HEK293T (cell line): ENCODE measurements at regions not wholly inside any gene's neighbourhood (a gene's known extent, or its start where the extent isn't known, plus 50 kb on each side); places are given as distances from the start of the nearest gene placed in this dataset.

Source experiments
- BHLHE40 ChIP-seq: fragments of 450-650 bp; IDR thresholded peaks from 2 replicates; pipeline ENCODE4 v1.6.1; 2016; ENCODE audit warnings: mild to moderate bottlenecking, moderate library complexity, borderline replicate concordance
- FOXA1 ChIP-seq: fragments of 450-650 bp; IDR thresholded peaks from 2 replicates; pipeline ENCODE4 v1.6.1; 2016; ENCODE audit warnings: mild to moderate bottlenecking
- FOXM1 ChIP-seq: fragments of 450-650 bp; IDR thresholded peaks from 2 replicates; pipeline ENCODE4 v1.6.1; 2017; ENCODE audit warnings: mild to moderate bottlenecking, borderline replicate concordance
- HDGF ChIP-seq: fragments of 450-650 bp; IDR thresholded peaks from 2 replicates; pipeline ENCODE4 v1.6.1; 2017; ENCODE audit warnings: antibody characterized with exemption, borderline replicate concordance
- LEF1 ChIP-seq: fragments of 450-650 bp; IDR thresholded peaks from 2 replicates; pipeline ENCODE4 v1.6.1; 2017; ENCODE audit warnings: mild to moderate bottlenecking, borderline replicate concordance
- NFRKB ChIP-seq: fragments of 450-650 bp; IDR thresholded peaks from 2 replicates; pipeline ENCODE4 v1.6.1; 2016; ENCODE audit warnings: mild to moderate bottlenecking, moderate library complexity
- SP1 ChIP-seq: fragments of 450-650 bp; IDR thresholded peaks from 2 replicates; pipeline ENCODE4 v1.6.1; 2017
- SUZ12 ChIP-seq: fragments of 450-650 bp; IDR thresholded peaks from 2 replicates; pipeline ENCODE4 v1.6.1; 2016; ENCODE audit warnings: mild to moderate bottlenecking
- ZNF384 ChIP-seq: fragments of 450-650 bp; IDR thresholded peaks from 2 replicates; pipeline ENCODE4 v1.6.1; 2016

DNA sequence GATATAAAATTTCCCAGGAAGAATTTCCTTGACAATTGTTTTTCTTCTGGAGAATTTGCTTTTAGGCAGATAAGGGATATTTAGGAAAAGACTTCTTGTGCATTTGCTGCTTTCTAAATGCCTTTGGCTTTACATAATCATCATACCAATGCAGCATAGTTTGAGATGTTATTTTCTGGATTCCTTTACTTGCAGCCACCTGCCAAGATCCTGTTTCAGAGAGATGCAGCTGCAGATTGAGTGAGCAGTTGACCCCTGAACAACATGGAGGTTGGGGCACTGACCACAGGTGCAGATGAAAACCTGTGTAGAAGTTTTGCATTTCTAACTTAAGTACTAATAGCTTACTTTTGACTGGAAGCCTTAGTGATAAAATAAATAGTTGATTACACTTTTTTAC, 257.9 kb downstream of the RPIA start:
- TF ChIP-seq HDGF (no peak), BHLHE40 (no peak), LEF1 (no peak), NFRKB (no peak), SUZ12 (no peak), SP1 (no peak), FOXM1 (no peak), ZNF384 (no peak), FOXA1 (no peak)
